HG02571 (cell line): ENCODE measurements at regions not wholly inside any gene's neighbourhood (a gene's known extent, or its start where the extent isn't known, plus 50 kb on each side); places are given as distances from the start of the nearest gene placed in this dataset.
"Not testable (repeated sequence)": the region's sequence is repeated elsewhere in the genome, so short reads cannot be mapped to it uniquely, and the experiment has no call there.

Source experiments
- ATAC-seq: cut with Tn5 transposase; IDR thresholded peaks from one replicate; pipeline ENCODE4 v1.9.1; 2021; ENCODE audit warnings: mild to moderate bottlenecking, moderate library complexity; ENCODE audit not compliant: unreplicated experiment

- ATAC-seq = not testable (repeated sequence)
Observed at GRCh38 chr9:19895578-19895977, 106.7 kb upstream of the SLC24A2 start.

DNA sequence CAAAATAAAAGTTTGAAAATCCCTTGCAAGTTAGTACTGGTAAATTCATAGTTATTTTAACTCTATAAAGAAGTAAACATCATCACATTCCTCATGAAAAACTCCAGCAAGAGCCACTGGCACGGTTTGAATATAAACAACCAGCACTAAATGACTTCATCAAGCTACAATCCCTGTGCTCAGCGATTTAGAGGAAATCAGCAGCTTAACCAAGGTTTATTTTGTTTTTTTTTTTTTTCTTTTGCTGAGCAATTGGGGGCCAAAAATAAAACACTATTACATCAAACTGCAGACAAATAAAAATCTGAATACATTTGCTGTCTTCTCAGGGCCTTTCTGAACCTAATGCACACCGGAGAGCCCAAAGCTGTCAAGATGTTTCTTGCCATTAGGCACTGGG, 106.2 kb upstream of the SLC24A2 start:
- no peak for ATAC-seq

DNA sequence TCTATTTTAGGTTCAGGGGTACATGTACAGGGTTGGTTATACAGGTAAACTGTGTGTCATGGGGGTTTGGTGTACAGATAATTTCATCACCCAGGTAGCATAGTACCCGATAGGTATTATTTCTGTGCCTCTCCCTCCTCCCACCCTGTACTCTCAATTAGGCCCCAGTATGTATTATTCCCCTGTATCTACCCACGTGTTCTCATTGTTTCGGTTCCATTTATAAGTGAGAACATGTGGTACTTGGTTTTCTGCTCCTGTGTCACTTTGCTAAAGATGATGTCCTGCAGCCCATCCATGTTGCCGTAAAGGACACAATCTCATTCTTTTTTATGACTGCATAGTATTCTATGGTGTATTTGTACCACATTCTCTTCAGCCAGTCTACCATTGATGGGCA, 96.8 kb upstream of the SLC24A2 start:
- no peak for ATAC-seq

DNA sequence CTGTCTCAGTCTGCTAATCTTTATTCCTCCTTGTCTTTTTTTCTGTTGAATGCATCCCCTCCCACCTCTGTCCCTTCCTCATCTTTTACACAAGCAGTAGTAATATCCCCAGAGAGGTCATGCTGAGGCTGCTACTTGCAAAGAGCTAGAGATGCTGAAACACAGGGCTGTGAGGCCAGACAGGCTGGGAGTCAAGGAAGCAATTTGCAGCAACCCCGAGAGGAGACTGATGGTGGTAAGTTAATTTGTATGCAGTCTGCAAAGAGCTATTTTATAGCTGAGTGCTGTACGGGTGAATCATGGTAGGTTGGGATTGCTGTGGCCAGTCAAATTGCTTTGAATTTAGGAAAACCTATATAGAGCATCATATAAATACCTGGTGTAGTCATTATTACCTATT, 90.2 kb upstream of the SLC24A2 start:
- ATAC-seq = no peak

DNA sequence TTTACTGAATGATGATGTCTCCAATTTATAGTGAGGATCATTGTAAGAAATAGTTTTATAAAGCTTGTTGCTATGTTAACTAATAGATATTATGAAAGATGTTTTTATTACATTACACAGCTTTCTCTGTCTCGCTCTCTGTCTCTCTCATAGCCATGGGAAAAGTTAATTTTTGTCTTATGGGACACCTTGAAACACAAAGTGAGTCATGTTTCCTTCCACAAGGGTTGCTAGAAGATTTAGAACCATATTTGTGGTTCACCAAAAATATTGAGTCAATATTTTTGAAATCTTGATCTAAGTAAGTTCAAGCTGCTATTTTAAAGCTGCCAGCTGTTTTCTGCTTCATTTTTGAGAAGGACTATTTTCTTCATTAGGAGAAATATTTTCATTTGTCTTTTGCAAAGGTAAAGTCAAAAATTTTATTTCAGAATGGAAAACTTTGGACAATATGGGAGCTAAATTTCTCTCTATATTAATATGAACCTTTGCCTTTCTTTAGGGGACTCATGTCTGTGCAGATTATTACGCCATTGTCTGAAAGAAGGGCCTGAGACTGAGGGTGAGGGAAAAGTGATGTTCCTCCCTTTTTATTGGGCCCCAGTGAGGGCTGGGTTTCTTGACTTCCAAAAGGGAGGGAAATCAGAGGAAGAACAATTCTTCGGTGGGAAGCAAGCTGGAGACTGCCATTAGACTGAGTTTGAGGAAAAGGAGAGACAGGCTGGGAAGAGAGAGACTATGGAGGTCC, 87.9 kb upstream of the SLC24A2 start:
- ATAC-seq = no peak

DNA sequence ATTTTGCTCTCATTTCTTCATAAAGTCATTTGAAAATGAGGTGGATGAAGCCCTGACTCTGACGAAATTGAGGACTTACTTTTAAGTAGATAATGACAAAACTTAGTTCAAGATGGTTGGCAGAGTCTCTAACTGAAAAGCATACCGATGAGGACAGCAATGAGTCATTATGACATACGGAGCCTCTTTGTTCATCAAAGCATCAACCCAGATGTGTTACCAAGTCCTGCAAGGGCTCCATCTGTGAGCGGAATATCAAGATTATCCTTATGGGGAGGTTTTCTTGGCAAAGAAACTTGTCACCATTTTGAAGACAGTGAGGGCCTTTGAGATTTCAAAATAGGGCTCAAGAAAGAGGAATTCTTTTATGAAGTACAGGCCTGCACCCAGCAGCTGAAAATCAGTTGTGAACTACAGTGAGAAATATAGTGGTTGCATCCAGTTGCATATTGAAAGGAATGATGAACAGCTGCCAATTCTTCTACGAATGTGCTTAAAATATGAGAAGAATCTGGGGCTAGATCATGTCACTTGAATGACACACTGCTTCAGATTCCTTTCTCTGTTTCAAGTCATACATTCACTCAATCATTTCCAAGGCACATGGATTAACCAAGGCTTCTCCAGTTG, 86.6 kb upstream of the SLC24A2 start:
- no peak for ATAC-seq

DNA sequence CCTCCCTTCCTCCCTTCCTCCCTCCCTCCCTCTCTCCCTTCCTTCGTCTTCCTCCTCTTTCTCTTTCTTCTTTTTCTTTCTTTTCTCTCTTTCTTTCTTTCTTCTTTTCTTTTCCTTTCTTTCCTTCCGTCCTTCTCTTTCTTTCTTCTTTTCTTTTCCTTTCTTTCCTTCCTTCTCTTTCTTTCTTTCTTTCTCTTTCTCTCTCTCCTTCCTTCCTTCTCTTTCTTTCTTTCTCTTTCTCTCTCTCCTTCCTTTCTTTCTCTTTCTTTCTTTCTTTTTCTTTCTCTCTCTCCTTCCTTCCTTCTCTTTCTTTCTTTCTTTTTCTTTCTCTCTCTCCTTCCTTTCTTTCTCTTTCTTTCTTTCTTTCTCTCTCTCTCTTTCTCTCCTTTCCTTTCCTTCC, 84.4 kb upstream of the SLC24A2 start:
- ATAC-seq = not testable (repeated sequence)

DNA sequence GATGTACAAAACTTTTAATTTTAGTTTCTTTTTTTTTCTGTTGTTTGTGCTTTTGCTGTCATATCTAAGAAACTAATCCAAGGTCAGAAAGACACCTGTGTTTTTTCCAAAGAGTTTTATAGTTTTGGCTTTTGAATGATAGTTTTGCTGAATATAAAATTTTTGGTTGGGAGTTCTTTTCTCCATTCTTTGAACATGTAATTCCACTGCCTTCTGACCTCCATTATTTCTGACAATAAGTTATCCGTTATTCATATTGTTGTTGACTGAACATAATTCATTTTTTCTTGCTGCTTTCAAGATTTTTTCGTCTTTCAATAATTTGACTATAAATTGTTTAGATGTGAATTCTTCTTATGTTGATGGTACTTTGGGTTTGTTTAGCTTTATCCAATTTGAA, 82.2 kb upstream of the SLC24A2 start:
- no peak for ATAC-seq

DNA sequence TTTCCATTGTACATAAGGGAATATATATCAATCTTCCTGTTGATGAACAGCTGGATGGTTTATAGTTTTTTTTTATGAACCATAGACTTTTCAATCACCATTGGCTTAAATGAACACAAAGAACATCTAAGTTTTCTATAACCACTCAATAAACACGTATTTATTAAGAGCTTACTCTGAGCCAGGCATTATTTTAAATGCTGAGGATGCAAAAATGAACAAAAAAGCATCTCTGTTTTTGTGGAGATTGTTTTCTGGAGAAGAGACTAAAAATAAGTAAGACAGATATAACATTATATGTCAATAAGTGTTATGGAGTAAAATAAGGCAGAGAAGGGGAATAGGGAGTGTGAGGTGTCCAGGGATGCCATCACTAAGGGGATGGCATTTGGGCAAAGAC, 52.1 kb upstream of the SLC24A2 start:
- no peak for ATAC-seq
